SU-DHL-6 (cell line): ENCODE measurements at regions not wholly inside any gene's neighbourhood (a gene's known extent, or its start where the extent isn't known, plus 50 kb on each side); places are given as distances from the start of the nearest gene placed in this dataset.

Experiments used
- H2AFZ ChIP-seq: fragments of 200-600 bp; sonication (generic); 2 replicates; pipeline ENCODE4 v1.6.1; 2014; ENCODE audit warnings: low read depth, mild to moderate bottlenecking, moderate library complexity, mixed read lengths, antibody characterized with exemption, low read length; ENCODE audit not compliant: severe bottlenecking
- H3F3A ChIP-seq: fragments of 200-600 bp; shearing (Covaris generic); 2 replicates; pipeline ENCODE4 v1.6.0; 2016; ENCODE audit warnings: antibody characterized with exemption, mild to moderate bottlenecking; ENCODE audit not compliant: insufficient read depth
- H3K27ac ChIP-seq: fragments of 200-600 bp; sonication (generic); 2 replicates; pipeline ENCODE4 v1.5.1; 2016; ENCODE audit warnings: low read depth, mild to moderate bottlenecking, low read length, moderate library complexity, mixed read lengths
- H3K27me3 ChIP-seq: fragments of 200-600 bp; sonication (generic), shearing (Covaris generic); 2 replicates; pipeline ENCODE4 v1.6.0; 2014; ENCODE audit warnings: mild to moderate bottlenecking, low read length
- H3K36me3 ChIP-seq: fragments of 200-600 bp; sonication (generic); 2 replicates; pipeline ENCODE4 v1.6.1; 2014; ENCODE audit warnings: mild to moderate bottlenecking, low read length, mixed read lengths
- H3K4me2 ChIP-seq: fragments of 300-600, 200-600 bp; shearing (Covaris generic), sonication (generic); 2 replicates; pipeline ENCODE4 v1.6.0; 2014; ENCODE audit warnings: low read length, low read depth, mild to moderate bottlenecking; ENCODE audit not compliant: poor library complexity, severe bottlenecking
- H3K4me3 ChIP-seq: fragments of 200-600 bp; sonication (generic); 2 replicates; pipeline ENCODE4 v1.5.1; 2014; ENCODE audit warnings: antibody characterized with exemption, low read length, mild to moderate bottlenecking, mixed read lengths; ENCODE audit not compliant: insufficient read depth, poor library complexity, severe bottlenecking
- H3K79me2 ChIP-seq: fragments of 200-600 bp; sonication (generic); 2 replicates; pipeline ENCODE4 v1.6.1; 2014; ENCODE audit warnings: mild to moderate bottlenecking, low read length, moderate library complexity; ENCODE audit not compliant: insufficient read depth
- H3K9ac ChIP-seq: fragments of 200-600 bp; sonication (generic); 2 replicates; pipeline ENCODE4 v1.7.0; 2014; ENCODE audit warnings: mild to moderate bottlenecking, low read length
- H3K9me2 ChIP-seq: fragments of 200-600 bp; sonication (generic); replicated peaks from 2 replicates; pipeline ENCODE4 v1.6.1; 2014; ENCODE audit warnings: low read length; ENCODE audit not compliant: insufficient read depth
- H3K9me3 ChIP-seq: fragments of 200-600 bp; sonication (generic); 2 replicates; pipeline ENCODE4 v1.6.1; 2014; ENCODE audit warnings: low read length, mixed read lengths; ENCODE audit not compliant: insufficient read depth
- H4K20me1 ChIP-seq: fragments of 200-600 bp; sonication (generic); 2 replicates; pipeline ENCODE4 v1.6.1; 2014; ENCODE audit warnings: low read depth, mild to moderate bottlenecking, antibody characterized with exemption, low read length, moderate library complexity, mixed read lengths
- EZH2phosphoT487 ChIP-seq: fragments of 200-600 bp; sonication (generic), shearing (Covaris generic); conservative IDR thresholded peaks from 2 replicates; pipeline ENCODE4 v1.6.1; 2018; ENCODE audit warnings: mild to moderate bottlenecking, antibody characterized with exemption, low read length, moderate library complexity, mixed read lengths
- TF ChIP-seq, protein P1 (sequence below): fragments of 200-600 bp; sonication (generic); IDR thresholded peaks from one replicate; pipeline ENCODE4 v1.5.1; 2017; ENCODE audit warnings: antibody characterized with exemption, mild to moderate bottlenecking, low read length, moderate library complexity; ENCODE audit not compliant: insufficient read depth, poor library complexity, severe bottlenecking

DNA sequence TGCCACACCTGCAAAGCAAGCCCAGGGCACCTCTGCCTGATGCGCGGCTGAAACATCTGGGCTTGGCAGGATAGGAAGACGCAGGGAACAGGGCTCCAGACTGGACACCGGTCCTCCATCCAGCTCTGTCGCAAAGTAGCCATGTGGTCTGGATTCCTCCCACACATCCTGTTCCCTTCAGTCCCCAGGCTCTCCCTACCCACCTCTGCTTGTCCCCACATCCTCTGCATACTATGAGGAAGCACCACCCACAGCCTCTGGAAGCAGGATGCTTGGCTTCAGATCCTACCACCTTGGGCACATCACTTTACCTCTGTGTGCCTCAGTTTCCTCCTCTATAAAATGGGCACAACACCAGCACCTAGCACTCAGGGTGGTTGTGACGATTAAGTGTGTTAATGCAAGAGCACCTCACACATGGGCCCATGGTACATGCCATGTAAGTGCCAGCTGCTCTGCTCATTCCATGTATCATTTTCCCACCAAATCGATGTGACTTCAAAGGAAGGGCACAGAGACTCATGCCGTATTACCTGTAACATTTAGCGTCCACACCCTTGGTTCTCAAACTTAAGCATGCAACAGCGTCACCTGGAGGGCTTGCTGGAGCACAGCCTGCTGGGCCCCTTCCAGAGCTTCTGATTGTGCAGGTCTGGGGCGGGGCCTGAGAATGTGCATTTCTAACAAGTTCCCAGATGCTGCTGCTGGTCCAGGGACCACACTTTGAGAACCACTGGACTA is 138.6 kb upstream of the SDK2 start:
- Histone ChIP-seq H4K20me1 (no peaks in the 10 kb centered on the region), H3K27me3 (no peaks in the 10 kb centered on the region)

DNA sequence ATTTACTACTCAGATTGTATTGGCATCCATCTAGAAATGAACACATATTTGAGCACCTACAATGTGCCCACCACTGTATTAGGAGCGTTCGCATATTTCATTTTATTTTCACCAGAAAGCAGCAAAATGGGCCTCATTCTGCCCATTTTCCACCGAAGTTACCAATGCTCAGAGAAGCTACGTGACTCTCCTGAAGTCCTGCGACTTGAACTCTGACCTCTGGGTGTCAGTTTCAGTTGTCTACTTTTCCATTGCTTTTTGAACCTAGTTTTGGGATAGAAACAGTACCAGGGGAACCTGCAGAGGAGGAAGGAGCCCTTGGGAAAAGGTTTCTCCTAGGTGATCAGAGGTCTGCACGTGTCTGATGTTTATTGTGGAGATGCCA is 139.1 kb upstream of the SDK2 start:
- Histone ChIP-seq H3K79me2 (no peaks in the 10 kb centered on the region), H3F3A (no peaks in the 10 kb centered on the region), H3K9ac (no peak overlapping the region), H3K36me3 (no peaks in the 10 kb centered on the region), H3K4me3 (no peak overlapping the region), H3K9me3 (no peaks in the 10 kb centered on the region), H3K27me3 (no peaks in the 10 kb centered on the region), H3K27ac (no peak overlapping the region), H4K20me1 (no peaks in the 10 kb centered on the region), H2AFZ (no peak overlapping the region), H3K4me2 (no peak overlapping the region), H3K9me2 (no peaks in the 10 kb centered on the region)
- TF ChIP-seq, protein P1, sequence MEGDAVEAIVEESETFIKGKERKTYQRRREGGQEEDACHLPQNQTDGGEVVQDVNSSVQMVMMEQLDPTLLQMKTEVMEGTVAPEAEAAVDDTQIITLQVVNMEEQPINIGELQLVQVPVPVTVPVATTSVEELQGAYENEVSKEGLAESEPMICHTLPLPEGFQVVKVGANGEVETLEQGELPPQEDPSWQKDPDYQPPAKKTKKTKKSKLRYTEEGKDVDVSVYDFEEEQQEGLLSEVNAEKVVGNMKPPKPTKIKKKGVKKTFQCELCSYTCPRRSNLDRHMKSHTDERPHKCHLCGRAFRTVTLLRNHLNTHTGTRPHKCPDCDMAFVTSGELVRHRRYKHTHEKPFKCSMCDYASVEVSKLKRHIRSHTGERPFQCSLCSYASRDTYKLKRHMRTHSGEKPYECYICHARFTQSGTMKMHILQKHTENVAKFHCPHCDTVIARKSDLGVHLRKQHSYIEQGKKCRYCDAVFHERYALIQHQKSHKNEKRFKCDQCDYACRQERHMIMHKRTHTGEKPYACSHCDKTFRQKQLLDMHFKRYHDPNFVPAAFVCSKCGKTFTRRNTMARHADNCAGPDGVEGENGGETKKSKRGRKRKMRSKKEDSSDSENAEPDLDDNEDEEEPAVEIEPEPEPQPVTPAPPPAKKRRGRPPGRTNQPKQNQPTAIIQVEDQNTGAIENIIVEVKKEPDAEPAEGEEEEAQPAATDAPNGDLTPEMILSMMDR, result no peak
- no peak for TF ChIP-seq EZH2phosphoT487

More for the DNA sequence above, 138.6 kb upstream of the SDK2 start:
- Histone ChIP-seq H3K4me2 (no peak overlapping the region), H3K9me3 (no peaks in the 10 kb centered on the region), H3K27ac (no peak overlapping the region), H3K9me2 (no peaks in the 10 kb centered on the region), H3K79me2 (no peaks in the 10 kb centered on the region), H3F3A (no peaks in the 10 kb centered on the region), H3K4me3 (no peak overlapping the region), H3K36me3 (no peaks in the 10 kb centered on the region), H3K9ac (no peak overlapping the region), H2AFZ (no peak overlapping the region)
- TF ChIP-seq EZH2phosphoT487, result no peak
- TF ChIP-seq, protein P1, result peak; percentile 23

- no peak overlapping the region for H3K27ac ChIP-seq
- no peak for TF ChIP-seq EZH2phosphoT487
- TF ChIP-seq, protein P1, result no peak
- H3K9me2 ChIP-seq, result no peaks in the 10 kb centered on the region
- H3K9me3 ChIP-seq, result no peaks in the 10 kb centered on the region
- no peak overlapping the region for H2AFZ ChIP-seq
- no peaks in the 10 kb centered on the region for H3K79me2 ChIP-seq
- H3K36me3 ChIP-seq, result no peaks in the 10 kb centered on the region
- H4K20me1 ChIP-seq, result no peaks in the 10 kb centered on the region
- H3K4me2 ChIP-seq, result no peak overlapping the region
- H3F3A ChIP-seq, result no peaks in the 10 kb centered on the region
- H3K4me3 ChIP-seq, result no peak overlapping the region
- H3K9ac ChIP-seq, result no peak overlapping the region
- H3K27me3 ChIP-seq, result no peaks in the 10 kb centered on the region
Observed at GRCh38 chr17:73783945-73784603, 139.8 kb upstream of the SDK2 start.
